ENCODE measurements at regions not wholly inside any gene's neighbourhood (a gene's known extent, or its start where the extent isn't known, plus 50 kb on each side); places are given as distances from the start of the nearest gene placed in this dataset.

GRCh38 chrX:10685923-10686595, 65.7 kb upstream of the MID1 start:
- Histone ChIP-seq H3K4me1 (ENCODE audit: control insufficient read depth, insufficient read depth, low read length) (no peaks in the 10 kb centered on the region), H3K36me3 (ENCODE audit: control insufficient read depth in 2 of 2, insufficient read depth in 2 of 2, low read length in 1 of 2) (no peaks in the 10 kb centered on the region), H2AFZ (ENCODE audit: control insufficient read depth, low read depth, low read length) (no peak overlapping the region), H3K4me3 (no peak overlapping the region), H3K9ac (ENCODE audit: control insufficient read depth, insufficient read depth, low read length) (no peak overlapping the region), H3K27ac (ENCODE audit: control insufficient read depth, insufficient read depth) (no peak overlapping the region), H3K27me3 (replicated peaks in 1 of 2; ENCODE audit: control insufficient read depth in 2 of 2, insufficient read depth in 2 of 2, low read length in 1 of 2) (no peaks in the 10 kb centered on the region), H3K9me3 (replicated peaks; ENCODE audit: control insufficient read depth, insufficient read depth, low read length) (no peaks in the 10 kb centered on the region), H4K20me1 (ENCODE audit: control insufficient read depth, insufficient read depth) (no peaks in the 10 kb centered on the region), H3K79me2 (ENCODE audit: control insufficient read depth, insufficient read depth, low read length) (no peaks in the 10 kb centered on the region), H3K4me2 (ENCODE audit: control insufficient read depth, insufficient read depth) (no peak overlapping the region)
- FAIRE-seq (no peak), DNase-seq (ENCODE audit: low read depth, low spot score) (no peak), ATAC-seq (no peak)
- 23% methylated on average over 2 of the region's 2 CpGs for WGBS (ENCODE audit: insufficient coverage, insufficient replicate concordance, low lambda C conversion rate, missing lambda C conversion rate)
- intact Hi-C loops (cut with micrococcal nuclease; ENCODE audit: unreplicated experiment) = no loop called here
- in situ Hi-C loops (cut with MboI) = no loop called here
- ChIA-PET POLR2A (no interaction called here), RAD21 (ENCODE audit: unreplicated experiment) (no interaction called here), CTCF (no interaction called here), SMC1A (ENCODE audit: uncharacterized antibody, unreplicated experiment) (no interaction called here)
- no TSS peak for BruUV-seq (replicated peaks)
- no peak for TF ChIP-seq SMARCA5 (IDR thresholded peaks at IDR 0.05)
- TF ChIP-seq USF2 (IDR thresholded peaks at IDR 0.05; ENCODE audit: borderline replicate concordance, low read depth, low read length) = no peak
- TF ChIP-seq IRF4 (IDR thresholded peaks at IDR 0.05; ENCODE audit: low read depth, low read length) = no peak
- TF ChIP-seq POLR2AphosphoS5 (IDR thresholded peaks at IDR 0.05; ENCODE audit: low read length) = no peak
- no peak for TF ChIP-seq IRF5 (IDR thresholded peaks at IDR 0.05; ENCODE audit: borderline replicate concordance)
- TF ChIP-seq ZZZ3 (IDR thresholded peaks at IDR 0.05; ENCODE audit: control insufficient read depth, insufficient read length, low read depth) = no peak
- TF ChIP-seq, protein P1, sequence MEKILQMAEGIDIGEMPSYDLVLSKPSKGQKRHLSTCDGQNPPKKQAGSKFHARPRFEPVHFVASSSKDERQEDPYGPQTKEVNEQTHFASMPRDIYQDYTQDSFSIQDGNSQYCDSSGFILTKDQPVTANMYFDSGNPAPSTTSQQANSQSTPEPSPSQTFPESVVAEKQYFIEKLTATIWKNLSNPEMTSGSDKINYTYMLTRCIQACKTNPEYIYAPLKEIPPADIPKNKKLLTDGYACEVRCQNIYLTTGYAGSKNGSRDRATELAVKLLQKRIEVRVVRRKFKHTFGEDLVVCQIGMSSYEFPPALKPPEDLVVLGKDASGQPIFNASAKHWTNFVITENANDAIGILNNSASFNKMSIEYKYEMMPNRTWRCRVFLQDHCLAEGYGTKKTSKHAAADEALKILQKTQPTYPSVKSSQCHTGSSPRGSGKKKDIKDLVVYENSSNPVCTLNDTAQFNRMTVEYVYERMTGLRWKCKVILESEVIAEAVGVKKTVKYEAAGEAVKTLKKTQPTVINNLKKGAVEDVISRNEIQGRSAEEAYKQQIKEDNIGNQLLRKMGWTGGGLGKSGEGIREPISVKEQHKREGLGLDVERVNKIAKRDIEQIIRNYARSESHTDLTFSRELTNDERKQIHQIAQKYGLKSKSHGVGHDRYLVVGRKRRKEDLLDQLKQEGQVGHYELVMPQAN (conservative IDR thresholded peaks at IDR 0.05) = no peak
- no peak for TF ChIP-seq EGR1 (IDR thresholded peaks at IDR 0.05; ENCODE audit: borderline replicate concordance in 1 of 2, low read depth in 2 of 2, low read length in 2 of 2)
- TF ChIP-seq SP1 (IDR thresholded peaks at IDR 0.05; ENCODE audit: low read depth, low read length) = no peak
- TF ChIP-seq LARP7 (IDR thresholded peaks at IDR 0.05) = no peak
- TF ChIP-seq CBFB (IDR thresholded peaks at IDR 0.05; ENCODE audit: low read depth) = no peak
- TF ChIP-seq TCF7 (IDR thresholded peaks at IDR 0.05; ENCODE audit: borderline replicate concordance) = no peak
- TF ChIP-seq, protein P2, sequence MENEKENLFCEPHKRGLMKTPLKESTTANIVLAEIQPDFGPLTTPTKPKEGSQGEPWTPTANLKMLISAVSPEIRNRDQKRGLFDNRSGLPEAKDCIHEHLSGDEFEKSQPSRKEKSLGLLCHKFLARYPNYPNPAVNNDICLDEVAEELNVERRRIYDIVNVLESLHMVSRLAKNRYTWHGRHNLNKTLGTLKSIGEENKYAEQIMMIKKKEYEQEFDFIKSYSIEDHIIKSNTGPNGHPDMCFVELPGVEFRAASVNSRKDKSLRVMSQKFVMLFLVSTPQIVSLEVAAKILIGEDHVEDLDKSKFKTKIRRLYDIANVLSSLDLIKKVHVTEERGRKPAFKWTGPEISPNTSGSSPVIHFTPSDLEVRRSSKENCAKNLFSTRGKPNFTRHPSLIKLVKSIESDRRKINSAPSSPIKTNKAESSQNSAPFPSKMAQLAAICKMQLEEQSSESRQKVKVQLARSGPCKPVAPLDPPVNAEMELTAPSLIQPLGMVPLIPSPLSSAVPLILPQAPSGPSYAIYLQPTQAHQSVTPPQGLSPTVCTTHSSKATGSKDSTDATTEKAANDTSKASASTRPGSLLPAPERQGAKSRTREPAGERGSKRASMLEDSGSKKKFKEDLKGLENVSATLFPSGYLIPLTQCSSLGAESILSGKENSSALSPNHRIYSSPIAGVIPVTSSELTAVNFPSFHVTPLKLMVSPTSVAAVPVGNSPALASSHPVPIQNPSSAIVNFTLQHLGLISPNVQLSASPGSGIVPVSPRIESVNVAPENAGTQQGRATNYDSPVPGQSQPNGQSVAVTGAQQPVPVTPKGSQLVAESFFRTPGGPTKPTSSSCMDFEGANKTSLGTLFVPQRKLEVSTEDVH (IDR thresholded peaks at IDR 0.05; ENCODE audit: low read depth, partially characterized antibody) = no peak
